Osteocyte (in vitro differentiated cells): ENCODE measurements at regions not wholly inside any gene's neighbourhood (a gene's known extent, or its start where the extent isn't known, plus 50 kb on each side); places are given as distances from the start of the nearest gene placed in this dataset.

Experiments used
- DNase-seq: peaks from one replicate; pipeline ENCODE4 v3.0.0; 2021; ENCODE audit warnings: mixed read lengths; ENCODE audit not compliant: unreplicated experiment; ENCODE audit errors: extremely low spot score
- H3K27ac Mint-ChIP-seq: one replicate; pipeline ENCODE4 v1.8.0; 2021; ENCODE audit warnings: mild to moderate bottlenecking, mixed read lengths; ENCODE audit not compliant: unreplicated experiment
- H3K27me3 Mint-ChIP-seq: one replicate; pipeline ENCODE4 v1.8.0; 2021; ENCODE audit warnings: mixed read lengths; ENCODE audit not compliant: unreplicated experiment
- H3K36me3 Mint-ChIP-seq: one replicate; pipeline ENCODE4 v1.8.0; 2021; ENCODE audit warnings: mixed read lengths; ENCODE audit not compliant: unreplicated experiment
- H3K4me1 Mint-ChIP-seq: one replicate; pipeline ENCODE4 v1.8.0; 2021; ENCODE audit warnings: mixed read lengths; ENCODE audit not compliant: unreplicated experiment
- H3K4me3 Mint-ChIP-seq: one replicate; pipeline ENCODE4 v1.8.0; 2021; ENCODE audit warnings: mild to moderate bottlenecking, moderate library complexity, mixed read lengths; ENCODE audit not compliant: unreplicated experiment
- H3K9me3 Mint-ChIP-seq: one replicate; pipeline ENCODE4 v1.8.0; 2021; ENCODE audit warnings: mixed read lengths; ENCODE audit not compliant: unreplicated experiment
- TF ChIP-seq, protein P1 (sequence below): fragments of 200-600 bp; sonication (generic); IDR thresholded peaks from 2 replicates; pipeline ENCODE4 v1.5.0; 2021; ENCODE audit warnings: antibody characterized with exemption, mild to moderate bottlenecking, moderate library complexity

DNA sequence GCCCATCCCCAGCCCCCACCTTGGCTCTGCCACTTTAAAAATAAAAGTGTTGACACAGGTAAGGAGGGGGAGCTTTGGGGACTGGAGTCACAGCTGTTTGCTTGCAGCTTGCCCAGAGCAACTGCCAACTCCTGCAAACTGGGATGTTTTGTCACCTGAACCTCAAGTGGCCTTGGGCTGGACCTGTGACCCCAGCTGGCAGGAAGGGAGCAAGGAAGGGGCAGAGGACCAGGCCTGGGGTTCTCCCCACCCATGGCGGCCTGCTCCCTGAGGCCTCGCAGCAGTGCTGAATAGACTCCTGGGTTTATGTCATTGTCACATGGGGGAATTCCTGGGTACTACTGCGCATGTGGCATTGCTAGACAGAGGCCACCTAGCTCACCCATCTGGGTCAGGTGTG lies 246.9 kb upstream of the TLE3 start:
- Mint-ChIP-seq H3K9me3 (no peaks in the 10 kb centered on the region), H3K4me3 (no peak overlapping the region), H3K4me1 (peaks cover 1% of the 10 kb centered on the region), H3K27me3 (peaks cover 61% of the 10 kb centered on the region), H3K27ac (no peak overlapping the region), H3K36me3 (no peaks in the 10 kb centered on the region)
- TF ChIP-seq, protein P1, sequence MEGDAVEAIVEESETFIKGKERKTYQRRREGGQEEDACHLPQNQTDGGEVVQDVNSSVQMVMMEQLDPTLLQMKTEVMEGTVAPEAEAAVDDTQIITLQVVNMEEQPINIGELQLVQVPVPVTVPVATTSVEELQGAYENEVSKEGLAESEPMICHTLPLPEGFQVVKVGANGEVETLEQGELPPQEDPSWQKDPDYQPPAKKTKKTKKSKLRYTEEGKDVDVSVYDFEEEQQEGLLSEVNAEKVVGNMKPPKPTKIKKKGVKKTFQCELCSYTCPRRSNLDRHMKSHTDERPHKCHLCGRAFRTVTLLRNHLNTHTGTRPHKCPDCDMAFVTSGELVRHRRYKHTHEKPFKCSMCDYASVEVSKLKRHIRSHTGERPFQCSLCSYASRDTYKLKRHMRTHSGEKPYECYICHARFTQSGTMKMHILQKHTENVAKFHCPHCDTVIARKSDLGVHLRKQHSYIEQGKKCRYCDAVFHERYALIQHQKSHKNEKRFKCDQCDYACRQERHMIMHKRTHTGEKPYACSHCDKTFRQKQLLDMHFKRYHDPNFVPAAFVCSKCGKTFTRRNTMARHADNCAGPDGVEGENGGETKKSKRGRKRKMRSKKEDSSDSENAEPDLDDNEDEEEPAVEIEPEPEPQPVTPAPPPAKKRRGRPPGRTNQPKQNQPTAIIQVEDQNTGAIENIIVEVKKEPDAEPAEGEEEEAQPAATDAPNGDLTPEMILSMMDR = no peak
- DNase-seq = peak; percentile 51

DNA sequence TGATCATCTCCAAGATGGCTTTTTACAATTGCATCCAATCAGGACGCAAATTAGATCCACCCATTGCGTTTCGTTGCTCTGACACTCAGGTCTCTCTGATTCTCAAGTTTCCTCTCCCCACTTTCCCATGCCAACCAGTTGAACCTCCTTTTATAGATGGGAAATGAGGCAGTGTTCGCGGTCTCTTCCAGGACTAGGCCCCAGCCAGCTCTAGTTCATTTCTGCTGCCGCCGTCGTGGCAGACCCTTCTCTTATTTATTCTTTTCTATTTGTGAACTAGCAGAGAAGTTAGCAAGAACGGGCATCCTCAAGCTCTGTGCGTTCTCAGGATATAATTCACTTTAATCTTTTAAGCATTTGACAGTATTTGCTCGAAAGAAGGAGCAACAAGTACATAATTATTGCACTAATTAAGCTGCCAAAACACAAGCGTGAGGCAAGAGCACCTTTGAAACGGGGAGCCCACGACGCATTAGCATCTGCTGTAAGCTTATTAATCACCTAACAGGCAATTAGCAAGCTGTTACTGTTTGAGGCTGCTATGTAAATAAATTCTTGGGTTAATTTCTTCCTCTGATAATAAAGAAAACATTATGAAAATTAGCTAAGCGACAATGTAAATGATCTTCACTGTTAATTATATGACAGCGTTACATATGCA lies 246.4 kb upstream of the TLE3 start:
- H3K36me3 Mint-ChIP-seq = no peaks in the 10 kb centered on the region
- H3K9me3 Mint-ChIP-seq = no peaks in the 10 kb centered on the region
- H3K4me3 Mint-ChIP-seq = no peak overlapping the region
- peaks cover 56% of the 10 kb centered on the region for H3K27me3 Mint-ChIP-seq
- no peak overlapping the region for H3K27ac Mint-ChIP-seq
- DNase-seq = peak; percentile 60
- peaks cover 1% of the 10 kb centered on the region for H3K4me1 Mint-ChIP-seq
- TF ChIP-seq, protein P1 = no peak

DNA sequence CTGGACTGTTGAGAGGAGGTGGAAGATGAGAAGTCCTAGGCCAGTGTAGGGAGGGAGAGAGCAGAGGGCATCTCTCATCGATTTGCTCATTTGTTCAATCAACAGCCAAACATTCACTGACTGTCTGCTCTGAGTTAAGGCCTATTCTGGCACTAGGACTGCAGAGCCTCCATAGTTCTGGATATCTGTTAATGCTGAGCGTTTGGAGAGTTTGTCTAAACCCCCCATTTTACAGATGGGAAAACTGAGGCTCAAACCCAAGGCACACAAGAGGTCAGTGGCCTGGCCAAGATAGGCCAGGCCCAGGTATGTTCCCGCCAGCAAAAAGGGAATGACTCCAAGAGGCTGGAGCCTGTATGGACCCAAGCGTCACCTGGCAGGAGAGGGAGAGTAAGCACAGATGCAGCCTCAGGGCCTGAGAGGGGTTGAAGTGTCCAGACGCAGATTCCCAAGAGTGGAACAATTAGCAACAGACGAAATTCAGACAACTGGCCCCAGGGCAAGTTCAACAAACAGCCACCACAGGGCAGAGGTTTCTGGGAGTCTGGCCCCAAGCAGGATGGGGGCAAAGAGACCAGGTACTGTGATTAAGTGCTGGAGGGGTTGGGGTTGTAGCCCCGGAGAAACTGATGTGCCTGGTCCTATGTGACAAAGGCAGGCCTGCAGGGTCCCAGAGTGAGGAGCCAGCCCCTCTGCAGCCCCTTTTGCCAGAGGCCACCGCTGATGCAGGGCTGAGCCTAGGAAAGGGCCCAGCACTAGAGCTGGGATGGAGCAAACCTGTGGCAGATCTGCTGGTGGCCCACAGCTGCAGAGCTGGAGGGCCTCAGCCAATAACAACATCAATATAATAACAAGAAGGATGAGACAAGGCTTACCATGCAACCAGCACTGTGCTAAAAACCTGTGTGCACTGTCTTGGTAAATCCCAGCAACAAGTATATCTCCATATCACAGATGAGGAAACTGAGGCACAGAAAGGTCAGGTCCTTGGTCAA lies 245.1 kb upstream of the TLE3 start:
- Mint-ChIP-seq H3K36me3 (no peaks in the 10 kb centered on the region), H3K27me3 (peaks cover 45% of the 10 kb centered on the region), H3K4me1 (peaks cover 1% of the 10 kb centered on the region), H3K27ac (no peak overlapping the region), H3K9me3 (no peaks in the 10 kb centered on the region), H3K4me3 (no peak overlapping the region)
- peak; percentile 68 for DNase-seq
- TF ChIP-seq, protein P1 = no peak

DNA sequence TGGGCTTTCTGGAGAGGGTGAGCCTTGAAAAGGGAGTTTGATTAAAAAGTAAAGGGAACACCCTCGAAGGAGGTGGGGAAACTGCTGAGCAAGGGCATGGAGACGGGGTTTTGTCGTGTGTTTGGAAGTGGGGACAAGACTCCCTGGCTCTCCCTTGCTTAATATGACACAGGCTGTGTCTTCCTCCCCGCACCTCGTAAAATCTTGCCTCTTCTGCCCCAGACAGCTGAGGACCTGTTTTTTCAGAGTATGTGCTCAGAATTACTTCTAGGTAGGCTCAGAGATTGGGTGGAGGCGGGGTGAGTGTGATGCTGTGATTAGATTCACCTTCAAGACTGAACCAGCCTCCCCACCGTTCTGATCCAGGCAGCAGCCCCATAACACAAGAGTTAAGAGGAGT lies 244.4 kb upstream of the TLE3 start:
- Mint-ChIP-seq H3K36me3 (no peaks in the 10 kb centered on the region), H3K4me1 (peaks cover 1% of the 10 kb centered on the region), H3K4me3 (no peak overlapping the region), H3K9me3 (no peaks in the 10 kb centered on the region), H3K27me3 (peaks cover 38% of the 10 kb centered on the region), H3K27ac (no peak overlapping the region)
- DNase-seq = peak; percentile 60
- TF ChIP-seq, protein P1 = no peak

DNA sequence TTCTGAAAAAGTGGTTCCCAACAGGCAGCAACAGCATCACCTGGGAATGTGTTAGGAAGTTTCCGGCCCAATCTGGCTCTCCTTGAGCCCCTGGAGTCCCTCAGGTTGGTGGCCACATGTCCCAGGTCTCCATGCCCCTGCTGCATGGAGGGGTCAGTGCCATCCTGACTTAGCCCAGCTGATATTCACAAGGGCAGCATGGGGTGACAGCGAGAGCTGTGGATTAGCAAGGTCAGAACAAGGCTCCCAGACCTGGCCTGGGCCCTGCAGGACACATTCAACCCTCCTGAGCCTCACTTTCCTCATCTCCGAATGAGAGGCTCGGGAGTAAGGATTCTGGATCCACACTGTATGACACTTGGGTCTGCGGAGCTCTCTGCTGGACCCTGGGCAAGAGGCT lies 243.8 kb upstream of the TLE3 start:
- TF ChIP-seq, protein P1 = no peak
- peaks cover 1% of the 10 kb centered on the region for H3K4me1 Mint-ChIP-seq

More for the DNA sequence above, 243.8 kb upstream of the TLE3 start:
- H3K36me3 Mint-ChIP-seq = no peaks in the 10 kb centered on the region
- H3K9me3 Mint-ChIP-seq = no peaks in the 10 kb centered on the region
- H3K4me3 Mint-ChIP-seq = no peak overlapping the region
- peaks cover 36% of the 10 kb centered on the region for H3K27me3 Mint-ChIP-seq
- peak; percentile 74 for DNase-seq
- no peak overlapping the region for H3K27ac Mint-ChIP-seq
